Cardiac fibroblast (primary cell): ENCODE measurements at regions not wholly inside any gene's neighbourhood (a gene's known extent, or its start where the extent isn't known, plus 50 kb on each side); places are given as distances from the start of the nearest gene placed in this dataset.
"Not testable (repeated sequence)": the region's sequence is repeated elsewhere in the genome, so short reads cannot be mapped to it uniquely, and the experiment has no call there.

ENCODE experiments used
- DNase-seq, 2 donors: peaks; one replicate each; pipeline versions ENCODE4 v3.0.0 to v3.0.0-alpha.2; 2010; ENCODE audit warnings: low read depth in 2 of 2
- H3K4me3 ChIP-seq, 2 donors: replicated peaks in 1 of 2; 1 replicate in 1 of 2; 2 replicates in 1 of 2; pipeline ENCODE4 v1.5.1; 2011; ENCODE audit warnings: low read depth in 2 of 2, low read length in 2 of 2, mild to moderate bottlenecking in 2 of 2, moderate library complexity in 1 of 2
- CTCF ChIP-seq: IDR thresholded peaks from one replicate; pipeline ENCODE4 v1.5.1; 2011; ENCODE audit warnings: low read depth, mild to moderate bottlenecking, low read length, inconsistent platforms

GRCh38 chr1:73475316-73475870 is 722.6 kb downstream of the LRRIQ3 start:
- DNase-seq = no peak
- no peak for TF ChIP-seq CTCF
- no peak overlapping the region for H3K4me3 ChIP-seq

GRCh38 chr1:73472810-73473209 is 725.2 kb downstream of the LRRIQ3 start:
- DNase-seq = no peak
- no peak overlapping the region for H3K4me3 ChIP-seq

GRCh38 chr1:73467731-73468130 is 730.2 kb downstream of the LRRIQ3 start:
- no peak for TF ChIP-seq CTCF
- no peak for DNase-seq
- H3K4me3 ChIP-seq = no peak overlapping the region

More at GRCh38 chr1:73472810-73473209, 725.2 kb downstream of the LRRIQ3 start:
- no peak for TF ChIP-seq CTCF

- no peak overlapping the region for H3K4me3 ChIP-seq
- no peak for TF ChIP-seq CTCF
- DNase-seq = no peak
These were observed 734.1 kb downstream of the LRRIQ3 start for GRCh38 chr1:73463873-73464272.

GRCh38 chr1:73452522-73452921 is 745.5 kb downstream of the LRRIQ3 start:
- DNase-seq = no peak

GRCh38 chr1:73450668-73451067 is 747.3 kb downstream of the LRRIQ3 start:
- not testable (repeated sequence) for DNase-seq

More at GRCh38 chr1:73452522-73452921, 745.5 kb downstream of the LRRIQ3 start:
- H3K4me3 ChIP-seq = no peak overlapping the region
- no peak for TF ChIP-seq CTCF

GRCh38 chr1:73411479-73411878 is 786.5 kb downstream of the LRRIQ3 start:
- no peak overlapping the region for H3K4me3 ChIP-seq
- TF ChIP-seq CTCF = no peak
- DNase-seq = no peak

More at GRCh38 chr1:73450668-73451067, 747.3 kb downstream of the LRRIQ3 start:
- not testable (repeated sequence) for H3K4me3 ChIP-seq
